ENCODE measurements at regions not wholly inside any gene's neighbourhood (a gene's known extent, or its start where the extent isn't known, plus 50 kb on each side); places are given as distances from the start of the nearest gene placed in this dataset.
"Not testable (repeated sequence)": the region's sequence is repeated elsewhere in the genome, so short reads cannot be mapped to it uniquely, and the experiment has no call there.

- DNase-seq = no peak
Measured at GRCh38 chr6:121549736-121550135, 114.3 kb downstream of the GJA1 start.

- no peak for DNase-seq
Measured at GRCh38 chr6:121550491-121551010, 115.1 kb downstream of the GJA1 start.

GRCh38 chr6:121555201-121555600 is 119.8 kb downstream of the GJA1 start:
- DNase-seq = no peak

GRCh38 chr6:121556149-121556548 is 120.7 kb downstream of the GJA1 start:
- not testable (repeated sequence) for DNase-seq

- DNase-seq = no peak
Measured at GRCh38 chr6:121557146-121557940, 121.9 kb downstream of the GJA1 start.

- DNase-seq = no peak
Measured at GRCh38 chr6:121559611-121560269, 124.3 kb downstream of the GJA1 start.

GRCh38 chr6:121560476-121560875 is 125.0 kb downstream of the GJA1 start:
- DNase-seq = no peak

GRCh38 chr6:121563286-121563685 is 127.8 kb downstream of the GJA1 start:
- no peak for DNase-seq

GRCh38 chr6:121564529-121564928 is 129.1 kb downstream of the GJA1 start:
- not testable (repeated sequence) for DNase-seq

- DNase-seq = no peak
Measured at GRCh38 chr6:121571455-121571854, 136.0 kb downstream of the GJA1 start.

- no peak for DNase-seq
Measured at GRCh38 chr6:121573481-121573880, 138.0 kb downstream of the GJA1 start.

GRCh38 chr6:121578216-121578615 is 142.8 kb downstream of the GJA1 start:
- DNase-seq = no peak

GRCh38 chr6:121579478-121579877 is 144.0 kb downstream of the GJA1 start:
- no peak for DNase-seq

- no peak for DNase-seq
Measured at GRCh38 chr6:121581327-121581726, 145.9 kb downstream of the GJA1 start.

GRCh38 chr6:121582262-121582661 is 146.8 kb downstream of the GJA1 start:
- DNase-seq = no peak

GRCh38 chr6:121584586-121585369 is 149.3 kb downstream of the GJA1 start:
- DNase-seq = no peak

- no peak for DNase-seq
Measured at GRCh38 chr6:121590438-121590837, 155.0 kb downstream of the GJA1 start.

GRCh38 chr6:121590916-121591315 is 155.5 kb downstream of the GJA1 start:
- DNase-seq = no peak

- DNase-seq = no peak
Measured at GRCh38 chr6:121592261-121592935, 157.0 kb downstream of the GJA1 start.

- peak in 1 of 2 experiments; percentile 59 for DNase-seq
Measured at GRCh38 chr6:121593011-121593641, 157.7 kb downstream of the GJA1 start.

- no peak for DNase-seq
Measured at GRCh38 chr6:121594053-121594452, 158.6 kb downstream of the GJA1 start.

- DNase-seq = no peak
Measured at GRCh38 chr6:121595646-121596045, 160.2 kb downstream of the GJA1 start.

Data from NCI-H446 (cell line).